Fibroblast of lung (primary cell): ENCODE measurements at regions not wholly inside any gene's neighbourhood (a gene's known extent, or its start where the extent isn't known, plus 50 kb on each side); places are given as distances from the start of the nearest gene placed in this dataset.

Source experiments
- DNase-seq, 2 donors: peaks; one replicate each; pipeline versions ENCODE4 v3.0.0 to v3.0.0-alpha.2; 2010; ENCODE audit warnings: low read depth in 2 of 2
- H2AFZ ChIP-seq: 2 replicates; pipeline ENCODE4 v1.5.1; 2012; ENCODE audit warnings: low read length, control low read depth, inconsistent platforms
- H3K27ac ChIP-seq: 2 replicates; pipeline ENCODE4 v1.5.1; 2011; ENCODE audit warnings: low read length, control low read depth; ENCODE audit not compliant: insufficient read depth
- H3K27me3 ChIP-seq: 2 replicates; pipeline ENCODE4 v1.5.1; 2011; ENCODE audit warnings: mild to moderate bottlenecking, low read length; ENCODE audit not compliant: control insufficient read depth, insufficient read depth
- H3K36me3 ChIP-seq: 2 replicates; pipeline ENCODE4 v1.5.1; 2011; ENCODE audit warnings: low read length; ENCODE audit not compliant: control insufficient read depth, insufficient read depth
- H3K4me1 ChIP-seq: 2 replicates; pipeline ENCODE4 v1.5.1; 2011; ENCODE audit warnings: low read length; ENCODE audit not compliant: control insufficient read depth, insufficient read depth; ENCODE audit errors: extremely low read depth
- H3K4me2 ChIP-seq: 2 replicates; pipeline ENCODE4 v1.5.1; 2011; ENCODE audit warnings: low read length, control low read depth; ENCODE audit not compliant: insufficient read depth; ENCODE audit errors: extremely low read depth
- H3K4me3 ChIP-seq, 4 experiments: fragments of 200-600 bp in 1 of 4; sonication (generic) in 1 of 4; replicated peaks in 1 of 4; 2 replicates each; pipeline ENCODE4 v1.5.1; 2011 to 2016; ENCODE audit warnings: low read length in 4 of 4, low read depth in 3 of 4, mild to moderate bottlenecking in 3 of 4, control low read depth in 2 of 4, inconsistent platforms in 1 of 4, mixed read lengths in 1 of 4; ENCODE audit not compliant: insufficient read depth in 1 of 4; ENCODE audit errors: control extremely low read depth in 1 of 4
- H3K79me2 ChIP-seq: 2 replicates; pipeline ENCODE4 v1.5.1; 2012; ENCODE audit warnings: mild to moderate bottlenecking, low read length, inconsistent platforms; ENCODE audit not compliant: control insufficient read depth, insufficient read depth
- H3K9ac ChIP-seq: 2 replicates; pipeline ENCODE4 v1.5.1; 2011; ENCODE audit warnings: mild to moderate bottlenecking, low read length, control low read depth; ENCODE audit not compliant: insufficient read depth
- H3K9me3 ChIP-seq: 2 replicates; pipeline ENCODE4 v1.5.1; 2012; ENCODE audit warnings: low read depth, low read length; ENCODE audit not compliant: control insufficient read depth, insufficient read depth
- H4K20me1 ChIP-seq: 2 replicates; pipeline ENCODE4 v1.5.1; 2011; ENCODE audit warnings: low read length; ENCODE audit not compliant: control insufficient read depth, insufficient read depth; ENCODE audit errors: extremely low read depth
- CTCF ChIP-seq, 2 donors: IDR thresholded peaks in 1 of 2; conservative IDR thresholded peaks in 1 of 2; 1 replicate in 1 of 2; 2 replicates in 1 of 2; pipeline ENCODE4 v1.5.1; 2011 to 2012; ENCODE audit warnings: low read length in 2 of 2, control low read depth in 1 of 2, inconsistent platforms in 1 of 2, low read depth in 1 of 2, mild to moderate bottlenecking in 1 of 2
- EZH2 ChIP-seq: IDR thresholded peaks from 2 replicates; pipeline ENCODE4 v1.5.1; 2012; ENCODE audit warnings: low read length, control low read depth, mild to moderate bottlenecking; ENCODE audit errors: missing control alignments

DNA sequence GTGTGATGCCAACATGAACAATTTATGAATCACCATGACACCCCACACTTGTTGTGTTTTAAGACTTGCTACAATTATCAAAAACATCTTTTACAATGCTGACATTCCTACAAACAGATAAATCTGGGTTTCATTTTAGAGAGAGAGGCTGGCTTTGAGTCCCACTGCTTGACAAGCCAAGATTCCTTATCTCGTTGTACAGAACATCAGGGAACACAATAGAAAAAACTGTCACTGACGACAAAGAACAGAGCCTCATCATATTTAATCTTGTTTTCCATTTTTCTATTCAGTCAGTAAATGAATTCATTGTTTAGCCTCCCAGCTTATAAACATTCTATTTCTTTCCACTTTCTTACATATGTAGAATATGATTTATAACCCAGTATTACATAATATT, 461.6 kb upstream of the VSTM2A start:
- Histone ChIP-seq H3K27ac (no peak overlapping the region), H2AFZ (no peak overlapping the region), H3K79me2 (no peaks in the 10 kb centered on the region), H3K9ac (no peak overlapping the region), H3K27me3 (no peaks in the 10 kb centered on the region), H3K4me3 (no peak overlapping the region), H3K4me1 (no peaks in the 10 kb centered on the region), H4K20me1 (no peaks in the 10 kb centered on the region), H3K4me2 (no peak overlapping the region), H3K36me3 (no peaks in the 10 kb centered on the region), H3K9me3 (no peaks in the 10 kb centered on the region)
- DNase-seq, result no peak
- no peak for TF ChIP-seq EZH2
- no peak for TF ChIP-seq CTCF (conservative IDR thresholded peaks at IDR 0.05 in 1 of 2, IDR thresholded peaks at IDR 0.05 in 1 of 2; ENCODE audit: low read depth in 1 of 2, low read length in 2 of 2)

GRCh38 chr7:54080971-54081370, 461.2 kb upstream of the VSTM2A start:
- Histone ChIP-seq H3K9me3 (no peaks in the 10 kb centered on the region), H4K20me1 (no peaks in the 10 kb centered on the region), H3K4me3 (no peak overlapping the region), H2AFZ (no peak overlapping the region), H3K36me3 (no peaks in the 10 kb centered on the region), H3K27ac (no peak overlapping the region), H3K4me1 (no peaks in the 10 kb centered on the region), H3K27me3 (no peaks in the 10 kb centered on the region), H3K9ac (no peak overlapping the region), H3K4me2 (no peak overlapping the region), H3K79me2 (no peaks in the 10 kb centered on the region)
- no peak for DNase-seq
- no peak for TF ChIP-seq EZH2
- no peak for TF ChIP-seq CTCF (conservative IDR thresholded peaks at IDR 0.05 in 1 of 2, IDR thresholded peaks at IDR 0.05 in 1 of 2; ENCODE audit: low read depth in 1 of 2, low read length in 2 of 2)

- no peaks in the 10 kb centered on the region for H3K79me2 ChIP-seq
- H3K4me2 ChIP-seq, result no peak overlapping the region
- no peak overlapping the region for H3K4me3 ChIP-seq
- no peak overlapping the region for H2AFZ ChIP-seq
- H3K36me3 ChIP-seq, result no peaks in the 10 kb centered on the region
- H3K9ac ChIP-seq, result no peak overlapping the region
- no peaks in the 10 kb centered on the region for H3K9me3 ChIP-seq
- no peaks in the 10 kb centered on the region for H3K27me3 ChIP-seq
- no peaks in the 10 kb centered on the region for H3K4me1 ChIP-seq
- H4K20me1 ChIP-seq, result no peaks in the 10 kb centered on the region
- TF ChIP-seq EZH2, result no peak
- TF ChIP-seq CTCF (conservative IDR thresholded peaks at IDR 0.05 in 1 of 2, IDR thresholded peaks at IDR 0.05 in 1 of 2; ENCODE audit: low read depth in 1 of 2, low read length in 2 of 2), result no peak
- DNase-seq, result no peak
- no peak overlapping the region for H3K27ac ChIP-seq
Measured at GRCh38 chr7:54084340-54084739, 457.8 kb upstream of the VSTM2A start.
